GM19328 (cell line): ENCODE measurements at regions not wholly inside any gene's neighbourhood (a gene's known extent, or its start where the extent isn't known, plus 50 kb on each side); places are given as distances from the start of the nearest gene placed in this dataset.

Experiments
- ATAC-seq: cut with Tn5 transposase; IDR thresholded peaks from one replicate; pipeline ENCODE4 v1.9.1; 2021; ENCODE audit warnings: mild to moderate bottlenecking, moderate library complexity; ENCODE audit not compliant: unreplicated experiment

DNA sequence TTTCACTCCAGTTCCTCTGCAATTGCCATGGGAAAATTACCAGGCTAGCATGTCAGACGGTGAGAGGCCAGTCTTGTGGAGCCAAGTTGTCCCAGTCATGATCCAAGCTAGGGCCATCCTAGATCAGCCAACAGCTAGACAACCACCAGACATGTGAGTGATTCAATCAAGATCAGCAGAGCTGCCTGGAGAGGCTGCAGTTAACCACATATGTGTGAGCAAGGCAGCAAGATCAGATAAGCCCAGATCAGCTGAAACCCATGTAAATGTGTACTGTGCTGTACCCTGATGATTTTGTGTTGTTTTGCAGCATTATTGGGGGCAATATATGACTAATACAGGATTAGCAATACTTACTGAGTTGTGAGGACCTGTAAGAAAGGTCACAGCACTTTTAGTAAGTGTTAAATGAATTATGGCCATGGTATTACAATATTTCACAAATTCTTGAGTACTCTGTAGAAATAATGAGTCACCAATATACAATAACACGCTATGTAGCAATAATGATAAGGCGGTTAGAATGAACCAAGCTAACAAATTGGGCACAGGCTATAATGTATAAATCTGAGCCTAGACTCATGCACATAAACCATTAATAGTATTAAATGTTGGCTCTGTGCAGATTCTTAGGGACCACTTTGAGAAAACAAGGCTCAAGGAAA is 91.4 kb downstream of the SUDS3 start:
- no peak for ATAC-seq

DNA sequence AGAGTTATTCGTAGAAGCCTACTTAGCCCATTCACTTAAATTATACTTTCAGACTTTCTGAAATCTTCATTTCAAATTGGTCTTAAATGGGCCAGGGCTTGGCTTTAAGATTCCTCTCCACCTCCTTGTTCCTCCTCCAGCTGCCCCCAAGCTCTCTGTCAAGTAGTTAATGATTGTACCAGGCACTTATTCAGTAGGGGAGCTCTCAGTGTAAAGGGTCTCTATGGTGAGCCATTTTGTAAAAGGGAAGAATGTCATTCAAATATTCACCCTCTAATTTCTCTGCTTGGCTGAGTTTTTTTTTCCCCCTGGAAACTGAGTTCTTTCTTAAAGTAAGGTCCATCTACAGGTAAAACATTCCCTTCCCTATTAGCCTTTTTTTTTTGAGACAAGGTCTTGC is 96.6 kb downstream of the SUDS3 start:
- ATAC-seq, result no peak

DNA sequence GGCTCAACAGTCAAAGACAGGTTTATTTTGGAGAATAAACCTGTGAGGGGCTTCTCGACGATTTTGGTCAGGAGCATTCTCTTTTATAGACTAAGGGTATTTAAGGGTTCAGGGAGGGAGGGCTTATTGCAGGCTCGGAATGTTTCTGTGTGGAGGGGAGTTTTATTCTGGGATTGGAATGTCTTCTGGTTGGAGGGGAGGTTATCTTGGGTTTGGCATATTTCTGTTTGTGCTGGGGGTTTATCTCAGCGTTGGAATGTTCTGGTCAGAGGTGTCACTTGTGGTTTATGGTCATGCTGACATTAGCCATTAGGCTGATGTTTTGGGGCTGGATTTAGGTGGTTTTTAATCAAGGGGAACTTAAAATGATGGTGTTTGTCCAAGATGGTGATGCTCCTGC is 103.9 kb downstream of the SUDS3 start:
- no peak for ATAC-seq

GRCh38 chr12:118488034-118488433 is 111.7 kb downstream of the SUDS3 start:
- no peak for ATAC-seq

DNA sequence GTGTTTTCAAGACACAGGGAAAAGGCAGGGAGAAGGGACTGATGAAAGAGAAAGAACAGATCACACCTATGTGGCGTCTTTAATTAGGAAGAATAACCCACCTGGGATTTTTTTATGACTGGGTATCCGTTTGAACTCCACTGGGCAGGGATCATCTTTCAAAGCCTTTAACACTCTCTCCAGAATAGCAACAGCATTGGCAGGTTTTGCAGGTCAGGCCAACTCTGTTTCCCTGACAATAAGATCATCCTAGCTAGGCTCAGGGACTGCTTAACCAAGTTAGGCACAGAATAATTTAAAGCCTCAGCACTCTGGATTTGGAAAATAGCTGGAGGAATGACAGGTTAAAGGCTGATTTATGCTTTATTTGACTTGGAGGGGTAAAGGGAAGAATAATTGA is 117.6 kb downstream of the SUDS3 start:
- ATAC-seq, result no peak

DNA sequence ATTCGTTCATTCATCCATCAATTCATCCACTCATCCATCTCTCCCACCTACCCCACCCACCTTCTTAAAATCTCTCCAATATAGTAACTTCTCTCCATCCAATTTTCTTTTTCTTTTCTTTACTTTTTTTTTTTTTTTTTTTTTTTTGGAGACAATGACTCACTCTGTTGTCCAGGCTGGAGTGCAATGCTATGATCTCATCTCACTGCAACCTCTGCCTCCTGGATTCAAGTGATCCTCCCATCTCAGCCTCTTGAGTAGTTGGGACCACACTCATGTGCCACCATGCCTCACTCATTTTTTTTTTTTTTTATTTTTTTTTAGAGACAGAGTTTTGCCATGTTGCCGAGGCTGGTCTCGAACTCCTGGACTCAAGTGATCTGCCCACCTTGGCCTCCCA is 118.4 kb downstream of the SUDS3 start:
- no peak for ATAC-seq

DNA sequence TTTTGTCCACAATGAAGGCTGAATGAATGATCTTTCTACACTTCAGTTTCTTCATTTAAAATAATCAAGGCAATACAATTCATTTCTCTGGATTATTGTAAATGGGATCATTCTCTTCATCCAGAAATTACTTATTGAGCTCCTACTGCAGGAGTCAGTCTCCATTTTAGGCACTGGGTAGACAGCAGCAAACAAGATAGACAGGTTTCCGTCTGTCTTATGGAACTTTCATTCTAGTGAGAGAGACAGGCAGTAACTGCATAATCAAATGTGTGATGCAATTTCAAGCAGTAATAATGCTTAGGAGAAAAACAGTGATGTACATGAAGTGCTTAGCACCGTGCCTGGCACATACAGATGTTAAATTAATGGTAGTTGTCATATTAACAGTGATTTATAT is 118.9 kb downstream of the SUDS3 start:
- ATAC-seq, result no peak

- ATAC-seq, result no peak
These were observed 121.8 kb downstream of the SUDS3 start for GRCh38 chr12:118498171-118498570.

DNA sequence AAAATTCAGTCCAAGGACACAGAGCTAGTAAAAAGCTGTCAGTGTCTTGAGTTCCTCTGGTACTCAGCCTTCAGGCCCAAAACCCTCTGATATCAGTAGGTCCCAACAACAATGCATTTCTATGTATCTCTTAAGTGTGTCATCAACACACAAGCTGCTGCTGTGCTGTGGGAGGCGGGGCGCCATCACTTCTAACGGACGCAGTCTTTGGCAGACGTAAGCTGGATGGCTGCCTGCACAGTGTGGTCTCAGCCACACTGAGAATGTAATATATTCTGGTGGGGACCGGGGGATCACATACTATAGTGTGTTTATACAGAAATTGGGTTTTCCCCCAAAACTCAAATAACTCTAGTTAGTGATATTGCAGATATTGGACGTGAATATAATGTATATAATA is 123.9 kb downstream of the SUDS3 start:
- ATAC-seq, result no peak

DNA sequence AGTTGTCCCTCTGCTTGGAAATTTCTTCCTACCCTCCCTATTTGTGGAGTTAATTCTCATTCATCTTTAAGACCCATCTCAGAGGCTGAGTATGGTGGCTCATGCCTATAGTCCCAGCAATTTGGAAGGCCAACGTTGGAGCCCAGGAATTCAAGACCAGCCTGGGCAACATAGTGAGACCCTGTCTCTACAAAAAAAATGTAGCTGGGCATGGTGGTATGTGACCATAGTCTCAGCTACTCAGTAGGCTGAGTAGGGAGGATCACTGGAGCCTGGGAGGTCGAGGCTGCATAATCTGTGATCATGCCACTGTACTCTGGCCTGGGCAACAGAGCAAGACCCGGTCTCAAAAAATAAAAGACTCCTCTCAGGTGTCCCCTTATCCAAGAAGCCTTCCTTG is 125.1 kb downstream of the SUDS3 start:
- ATAC-seq, result no peak

- ATAC-seq, result no peak
These were observed 127.1 kb downstream of the SUDS3 start for GRCh38 chr12:118503476-118503875.

- no peak for ATAC-seq
These were observed 136.3 kb downstream of the SUDS3 start for GRCh38 chr12:118512669-118513068.

DNA sequence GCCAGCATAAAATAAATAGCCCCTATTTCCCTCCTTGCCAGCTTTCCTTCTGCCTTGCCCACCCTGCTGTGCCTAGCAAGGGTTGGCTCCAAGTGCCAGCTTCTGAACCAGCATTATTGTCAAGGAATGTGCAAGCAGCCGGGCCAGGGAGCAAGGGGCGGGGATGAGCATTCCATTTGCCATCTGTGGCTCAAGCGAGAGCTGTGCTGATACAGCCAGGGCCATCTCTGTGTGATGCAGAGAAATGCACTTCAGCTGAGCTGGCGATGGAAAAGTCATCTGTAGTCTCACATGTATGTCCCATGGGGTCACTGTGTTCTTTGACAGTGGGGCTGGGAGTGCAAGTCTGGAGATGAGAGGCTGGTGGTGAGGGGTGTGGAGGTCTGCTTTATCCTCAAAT is 137.3 kb downstream of the SUDS3 start:
- no peak for ATAC-seq

GRCh38 chr12:118514297-118514696 is 137.9 kb downstream of the SUDS3 start:
- ATAC-seq, result no peak

DNA sequence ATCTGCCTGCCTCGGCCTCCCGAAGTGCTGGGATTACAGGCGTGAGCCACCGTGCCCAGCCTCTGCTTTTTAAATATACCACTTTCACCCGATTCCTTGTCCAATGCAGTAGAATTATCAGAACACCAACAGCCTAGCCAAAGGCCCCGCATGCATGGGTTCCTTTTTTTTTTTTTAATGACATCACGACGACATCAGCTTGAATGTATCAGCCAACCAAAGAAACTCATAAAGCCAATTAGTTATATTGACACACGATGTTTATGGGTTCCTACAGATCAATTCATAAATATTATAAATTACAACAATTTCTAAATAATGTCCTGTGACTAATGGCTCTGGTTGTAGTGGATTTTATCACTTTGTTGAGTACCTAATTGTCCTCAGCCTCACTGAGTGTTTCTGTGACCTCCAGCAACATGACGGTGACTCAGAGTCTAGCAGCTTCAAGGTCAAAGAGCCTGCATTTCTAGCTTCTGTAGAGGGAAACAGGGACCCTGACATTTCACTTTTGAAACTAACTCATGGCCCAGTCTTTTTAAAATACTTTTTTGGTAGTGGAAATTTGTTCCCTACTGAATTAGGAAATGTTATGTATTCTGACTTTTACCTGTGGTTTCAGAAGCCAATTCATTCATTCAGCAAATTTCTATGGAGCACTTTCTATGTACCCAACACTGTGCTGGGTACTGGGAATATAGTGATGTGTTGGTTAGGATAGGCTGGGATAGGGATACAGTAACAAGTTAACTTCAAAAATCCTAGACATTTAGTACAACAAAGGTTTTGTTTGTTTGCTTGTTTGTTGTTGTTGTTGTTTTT is 144.1 kb downstream of the SUDS3 start:
- no peak for ATAC-seq

GRCh38 chr12:118521036-118521370 is 144.6 kb downstream of the SUDS3 start:
- no peak for ATAC-seq

GRCh38 chr12:118524446-118524845 is 148.1 kb downstream of the SUDS3 start:
- ATAC-seq, result no peak

DNA sequence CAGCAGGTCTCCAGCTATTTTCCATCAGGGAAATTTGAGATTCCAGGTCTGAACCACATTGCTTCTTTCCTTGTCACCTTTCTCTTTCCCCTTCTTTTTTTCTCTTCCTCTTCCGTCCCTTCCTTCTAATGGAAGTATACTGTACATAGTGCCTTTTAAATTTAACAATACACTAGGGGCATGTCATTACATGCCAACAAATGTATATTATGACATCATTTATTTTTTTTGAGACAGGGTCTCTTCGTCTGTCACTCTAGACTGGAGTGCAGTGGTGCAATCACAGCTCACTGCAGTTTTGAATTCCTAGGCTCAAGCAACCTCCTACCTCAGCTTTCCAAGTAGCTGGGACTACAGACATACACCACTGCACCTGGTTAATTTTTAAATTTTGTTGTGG is 148.9 kb downstream of the SUDS3 start:
- ATAC-seq, result no peak

GRCh38 chr12:118526255-118527095 is 150.1 kb downstream of the SUDS3 start:
- ATAC-seq, result no peak

DNA sequence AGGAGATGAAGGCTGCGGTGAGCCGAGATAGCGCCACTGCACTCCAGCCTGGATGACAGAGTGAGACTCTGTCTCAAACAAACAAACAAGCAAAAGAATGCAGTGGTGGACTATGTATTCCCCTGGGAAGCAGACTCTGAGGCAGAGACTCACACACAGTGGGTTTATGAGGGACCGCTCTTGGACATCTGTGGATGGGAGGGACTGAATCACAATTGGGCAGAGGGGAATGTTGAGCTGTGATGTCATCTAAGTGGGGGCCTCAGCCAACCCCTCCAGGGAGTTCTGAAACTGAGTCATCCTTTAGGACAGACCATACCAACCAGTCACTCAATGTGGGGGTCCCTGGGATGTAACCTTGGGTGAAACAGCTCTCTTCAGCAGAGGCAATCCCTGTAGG is 151.0 kb downstream of the SUDS3 start:
- ATAC-seq, result no peak

DNA sequence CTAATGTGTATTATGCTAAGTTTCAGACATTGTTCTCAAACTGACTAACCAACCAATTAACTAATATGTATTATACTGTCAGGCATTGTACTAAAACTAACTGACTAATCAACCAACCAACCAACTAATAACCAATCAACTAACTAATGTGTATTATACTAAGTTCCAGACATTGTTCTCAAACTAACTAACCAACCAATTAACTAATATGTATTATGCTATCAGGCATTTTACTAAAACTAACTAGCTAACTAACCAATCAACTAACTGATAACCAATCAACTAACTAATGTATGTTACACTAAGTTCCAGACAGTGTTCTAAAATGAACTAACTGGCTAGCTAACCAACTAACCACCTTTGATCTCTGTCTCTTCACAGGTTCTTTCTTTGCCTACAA is 152.3 kb downstream of the SUDS3 start:
- no peak for ATAC-seq

DNA sequence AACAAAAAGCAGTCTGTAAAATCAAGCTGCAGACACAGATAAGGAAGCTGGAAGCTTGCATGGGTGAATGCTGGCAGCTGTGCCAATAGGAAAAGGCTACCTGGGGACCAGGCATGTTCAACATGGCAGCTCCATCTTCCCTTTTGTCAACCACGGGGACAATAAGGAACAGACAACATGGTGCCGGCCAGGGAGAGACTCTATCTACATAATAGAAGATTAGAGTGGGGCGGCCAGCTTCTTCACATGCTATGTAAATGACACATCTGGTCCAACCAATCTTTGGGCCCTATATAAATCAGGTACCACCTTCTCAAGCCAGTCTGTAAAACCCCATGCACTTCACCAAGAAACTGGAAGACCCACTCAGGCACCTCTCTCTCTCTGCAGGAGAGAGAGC is 157.6 kb downstream of the SUDS3 start:
- ATAC-seq, result no peak
